KMS-11 (cell line): ENCODE measurements at regions not wholly inside any gene's neighbourhood (a gene's known extent, or its start where the extent isn't known, plus 50 kb on each side); places are given as distances from the start of the nearest gene placed in this dataset.

Experiments used
- H2AFZ ChIP-seq: fragments of 200-600 bp; sonication (generic); 2 replicates; pipeline ENCODE4 v1.6.1; 2016; ENCODE audit warnings: antibody characterized with exemption, mixed run types, low read depth
- H3K27ac ChIP-seq: fragments of 200-600 bp; sonication (generic); 2 replicates; pipeline ENCODE4 v1.6.1; 2016; ENCODE audit warnings: mild to moderate bottlenecking, mixed run types
- H3K27me3 ChIP-seq: fragments of 200-600 bp; sonication (generic); 2 replicates; pipeline ENCODE4 v1.6.1; 2017; ENCODE audit warnings: mild to moderate bottlenecking, low read depth, mixed run types, moderate library complexity; ENCODE audit not compliant: insufficient read depth
- H3K36me3 ChIP-seq: fragments of 200-600 bp; sonication (generic); 2 replicates; pipeline ENCODE4 v1.6.1; 2017; ENCODE audit warnings: mild to moderate bottlenecking, mixed run types; ENCODE audit not compliant: insufficient read depth
- H3K4me1 ChIP-seq: fragments of 200-600 bp; sonication (generic); 2 replicates; pipeline ENCODE4 v1.6.1; 2016; ENCODE audit warnings: mild to moderate bottlenecking, low read depth, mixed run types; ENCODE audit not compliant: poor library complexity, severe bottlenecking
- H3K4me2 ChIP-seq: fragments of 200-600 bp; sonication (generic); 2 replicates; pipeline ENCODE4 v1.7.0; 2016; ENCODE audit warnings: mild to moderate bottlenecking, mixed run types
- H3K4me3 ChIP-seq: fragments of 200-600 bp; sonication (generic); IDR thresholded peaks from 2 replicates; pipeline ENCODE4 v1.6.1; 2017; ENCODE audit warnings: low read depth, low read length, mixed read lengths; ENCODE audit not compliant: insufficient read depth
- H3K79me2 ChIP-seq: fragments of 200-600 bp; sonication (generic); 2 replicates; pipeline ENCODE4 v1.6.1; 2016; ENCODE audit warnings: low read depth, mixed run types; ENCODE audit not compliant: insufficient read depth
- H3K9ac ChIP-seq: fragments of 200-600 bp; sonication (generic); 2 replicates; pipeline ENCODE4 v1.6.1; 2016; ENCODE audit warnings: mild to moderate bottlenecking, mixed run types
- H4K20me1 ChIP-seq: fragments of 200-600 bp; sonication (generic); 2 replicates; pipeline ENCODE4 v1.6.1; 2016; ENCODE audit warnings: mild to moderate bottlenecking, mixed run types; ENCODE audit not compliant: insufficient read depth
- TF ChIP-seq, protein P1 (sequence below): fragments of 200-600 bp; sonication (generic); conservative IDR thresholded peaks from 2 replicates; pipeline ENCODE4 v1.6.1; 2017; ENCODE audit warnings: low read depth, mild to moderate bottlenecking, antibody characterized with exemption, low read length, moderate library complexity, mixed read lengths

GRCh38 chr21:19141511-19141910, 737.9 kb upstream of the TMPRSS15 start:
- H3K36me3 ChIP-seq, result no peaks in the 10 kb centered on the region
- no peak overlapping the region for H3K27ac ChIP-seq
- no peaks in the 10 kb centered on the region for H3K79me2 ChIP-seq
- H2AFZ ChIP-seq, result no peak overlapping the region
- H3K4me1 ChIP-seq, result no peaks in the 10 kb centered on the region
- no peak overlapping the region for H3K4me3 ChIP-seq
- H3K4me2 ChIP-seq, result no peak overlapping the region
- TF ChIP-seq, protein P1, sequence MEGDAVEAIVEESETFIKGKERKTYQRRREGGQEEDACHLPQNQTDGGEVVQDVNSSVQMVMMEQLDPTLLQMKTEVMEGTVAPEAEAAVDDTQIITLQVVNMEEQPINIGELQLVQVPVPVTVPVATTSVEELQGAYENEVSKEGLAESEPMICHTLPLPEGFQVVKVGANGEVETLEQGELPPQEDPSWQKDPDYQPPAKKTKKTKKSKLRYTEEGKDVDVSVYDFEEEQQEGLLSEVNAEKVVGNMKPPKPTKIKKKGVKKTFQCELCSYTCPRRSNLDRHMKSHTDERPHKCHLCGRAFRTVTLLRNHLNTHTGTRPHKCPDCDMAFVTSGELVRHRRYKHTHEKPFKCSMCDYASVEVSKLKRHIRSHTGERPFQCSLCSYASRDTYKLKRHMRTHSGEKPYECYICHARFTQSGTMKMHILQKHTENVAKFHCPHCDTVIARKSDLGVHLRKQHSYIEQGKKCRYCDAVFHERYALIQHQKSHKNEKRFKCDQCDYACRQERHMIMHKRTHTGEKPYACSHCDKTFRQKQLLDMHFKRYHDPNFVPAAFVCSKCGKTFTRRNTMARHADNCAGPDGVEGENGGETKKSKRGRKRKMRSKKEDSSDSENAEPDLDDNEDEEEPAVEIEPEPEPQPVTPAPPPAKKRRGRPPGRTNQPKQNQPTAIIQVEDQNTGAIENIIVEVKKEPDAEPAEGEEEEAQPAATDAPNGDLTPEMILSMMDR, result no peak
- H3K9ac ChIP-seq, result no peak overlapping the region
- no peaks in the 10 kb centered on the region for H3K27me3 ChIP-seq
- H4K20me1 ChIP-seq, result no peaks in the 10 kb centered on the region

DNA sequence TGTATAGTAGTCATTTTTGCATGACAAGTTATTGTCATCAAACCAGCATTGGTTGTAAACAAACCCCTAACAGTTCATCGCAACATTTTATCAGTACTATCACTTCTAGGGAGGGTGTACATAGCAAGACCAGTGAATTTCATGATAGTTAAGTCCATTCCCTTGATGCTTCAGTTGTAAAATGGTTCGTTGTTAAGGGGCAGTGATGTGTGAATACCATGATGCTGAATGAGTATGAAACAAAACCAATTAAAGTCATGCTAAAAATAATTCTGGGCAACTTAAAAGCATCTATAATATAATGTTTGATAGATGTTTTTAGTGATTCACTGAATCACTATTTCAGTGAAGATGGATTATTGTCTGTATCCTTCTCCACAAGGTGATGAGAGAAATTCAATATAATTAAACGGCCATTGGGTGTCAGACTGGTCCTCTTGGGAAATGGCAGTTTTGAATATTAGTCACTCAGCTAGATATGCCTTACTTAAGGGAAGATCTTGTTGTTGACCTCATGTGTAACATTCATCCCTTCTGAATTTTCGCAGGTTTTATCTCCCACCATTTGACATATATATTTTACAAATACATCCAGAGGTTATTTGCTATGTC, 742.2 kb upstream of the TMPRSS15 start:
- Histone ChIP-seq H3K9ac (no peak overlapping the region), H3K79me2 (no peaks in the 10 kb centered on the region), H3K27ac (no peak overlapping the region), H3K4me2 (no peak overlapping the region), H4K20me1 (no peaks in the 10 kb centered on the region), H3K27me3 (no peaks in the 10 kb centered on the region), H2AFZ (no peak overlapping the region), H3K4me1 (no peaks in the 10 kb centered on the region), H3K36me3 (no peaks in the 10 kb centered on the region), H3K4me3 (no peak overlapping the region)
- TF ChIP-seq, protein P1, result no peak

DNA sequence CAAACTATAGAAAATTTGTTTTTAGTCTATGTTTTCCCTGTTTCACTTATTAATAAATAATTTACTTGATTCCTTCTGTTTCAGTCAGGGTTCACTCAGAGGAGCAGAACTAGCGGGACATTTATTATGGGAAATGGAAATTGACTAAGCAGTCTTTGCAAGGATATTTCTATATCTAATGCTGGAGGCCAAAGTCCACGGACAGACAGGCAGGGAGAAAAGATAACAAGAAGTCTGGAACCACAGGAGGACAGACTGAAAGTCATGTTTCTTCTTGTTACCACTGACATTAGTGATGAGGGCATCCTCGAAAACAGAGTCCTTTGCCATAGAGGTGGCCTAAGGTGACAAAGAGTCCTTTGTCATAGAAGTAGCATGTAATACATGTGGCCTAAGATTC, 744.5 kb upstream of the TMPRSS15 start:
- no peak overlapping the region for H3K27ac ChIP-seq
- no peak overlapping the region for H3K4me3 ChIP-seq
- TF ChIP-seq, protein P1, result no peak
- H3K9ac ChIP-seq, result no peak overlapping the region
- no peaks in the 10 kb centered on the region for H3K27me3 ChIP-seq
- no peaks in the 10 kb centered on the region for H3K36me3 ChIP-seq
- H4K20me1 ChIP-seq, result no peaks in the 10 kb centered on the region
- H3K4me1 ChIP-seq, result no peaks in the 10 kb centered on the region
- no peak overlapping the region for H3K4me2 ChIP-seq
- H3K79me2 ChIP-seq, result no peaks in the 10 kb centered on the region
- H2AFZ ChIP-seq, result no peak overlapping the region

- no peaks in the 10 kb centered on the region for H3K79me2 ChIP-seq
- no peak overlapping the region for H3K4me2 ChIP-seq
- H3K4me1 ChIP-seq, result no peaks in the 10 kb centered on the region
- H3K9ac ChIP-seq, result no peak overlapping the region
- no peak overlapping the region for H2AFZ ChIP-seq
- no peak overlapping the region for H3K4me3 ChIP-seq
- TF ChIP-seq, protein P1, result no peak
- no peaks in the 10 kb centered on the region for H3K27me3 ChIP-seq
- no peaks in the 10 kb centered on the region for H4K20me1 ChIP-seq
- no peak overlapping the region for H3K27ac ChIP-seq
- H3K36me3 ChIP-seq, result no peaks in the 10 kb centered on the region
Observed at GRCh38 chr21:19171585-19171984, 768.0 kb upstream of the TMPRSS15 start.
